ENCODE measurements at regions not wholly inside any gene's neighbourhood (a gene's known extent, or its start where the extent isn't known, plus 50 kb on each side); places are given as distances from the start of the nearest gene placed in this dataset.
"Not testable (repeated sequence)": the region's sequence is repeated elsewhere in the genome, so short reads cannot be mapped to it uniquely, and the experiment has no call there.

GRCh38 chr6:9732056-9732455 lies 682.8 kb downstream of the TFAP2A start:
- H3T11ph ChIP-seq (ENCODE audit: low read length) = no peak overlapping the region
- H2AK5ac ChIP-seq (ENCODE audit: insufficient read length, low read length) = no peak overlapping the region
- H4K5ac ChIP-seq (ENCODE audit: insufficient read length, low read depth, low read length) = no peak overlapping the region
- peaks cover 0 to 8% of the 10 kb centered on the region in 2 experiments; a peak in 2 of 5 replicates for H3K9me3 Mint-ChIP-seq
- H3K4me3 Mint-ChIP-seq = no peak overlapping the region
- H4K8ac ChIP-seq (replicated peaks; ENCODE audit: insufficient read length, low read depth, low read length) = no peak overlapping the region
- H3K23me2 ChIP-seq (ENCODE audit: insufficient read length, low read depth, low read length, poor library complexity, severe bottlenecking) = no peaks in the 10 kb centered on the region
- H2BK15ac ChIP-seq (ENCODE audit: low read depth, low read length) = no peak overlapping the region
- H3K27ac ChIP-seq (ENCODE audit: insufficient read length, low read depth, low read length) = no peak overlapping the region
- H4K91ac ChIP-seq (ENCODE audit: insufficient read length, low read depth, low read length) = no peak overlapping the region
- no peaks in the 10 kb centered on the region for H3K79me1 ChIP-seq (ENCODE audit: insufficient read depth, low read depth, low read length, poor library complexity, severe bottlenecking)
- H3K27me3 Mint-ChIP-seq (ENCODE audit: low read depth) = no peaks in the 10 kb centered on the region
- no CpG with 5 or more reads among the region's 1 CpG for WGBS (ENCODE audit: extremely low coverage, insufficient read length, low lambda C conversion rate)
- H3K18ac ChIP-seq (ENCODE audit: insufficient read length, low read depth, low read length) = no peak overlapping the region
- DNase-seq = no peak
- no peak overlapping the region for H3K4ac ChIP-seq (ENCODE audit: low read depth, low read length)
- H3K79me2 ChIP-seq (ENCODE audit: insufficient read depth, low read length) = no peaks in the 10 kb centered on the region
- no peak overlapping the region for H3K4me2 ChIP-seq (ENCODE audit: insufficient read depth, insufficient read length, low read length)
- TF ChIP-seq, protein P1, sequence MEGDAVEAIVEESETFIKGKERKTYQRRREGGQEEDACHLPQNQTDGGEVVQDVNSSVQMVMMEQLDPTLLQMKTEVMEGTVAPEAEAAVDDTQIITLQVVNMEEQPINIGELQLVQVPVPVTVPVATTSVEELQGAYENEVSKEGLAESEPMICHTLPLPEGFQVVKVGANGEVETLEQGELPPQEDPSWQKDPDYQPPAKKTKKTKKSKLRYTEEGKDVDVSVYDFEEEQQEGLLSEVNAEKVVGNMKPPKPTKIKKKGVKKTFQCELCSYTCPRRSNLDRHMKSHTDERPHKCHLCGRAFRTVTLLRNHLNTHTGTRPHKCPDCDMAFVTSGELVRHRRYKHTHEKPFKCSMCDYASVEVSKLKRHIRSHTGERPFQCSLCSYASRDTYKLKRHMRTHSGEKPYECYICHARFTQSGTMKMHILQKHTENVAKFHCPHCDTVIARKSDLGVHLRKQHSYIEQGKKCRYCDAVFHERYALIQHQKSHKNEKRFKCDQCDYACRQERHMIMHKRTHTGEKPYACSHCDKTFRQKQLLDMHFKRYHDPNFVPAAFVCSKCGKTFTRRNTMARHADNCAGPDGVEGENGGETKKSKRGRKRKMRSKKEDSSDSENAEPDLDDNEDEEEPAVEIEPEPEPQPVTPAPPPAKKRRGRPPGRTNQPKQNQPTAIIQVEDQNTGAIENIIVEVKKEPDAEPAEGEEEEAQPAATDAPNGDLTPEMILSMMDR (conservative IDR thresholded peaks at IDR 0.05) = no peak
- H3K9me3 ChIP-seq (ENCODE audit: control insufficient read depth, low read depth, low read length) = no peaks in the 10 kb centered on the region
- no peak overlapping the region for H2AFZ ChIP-seq (ENCODE audit: low read length)
- no peak overlapping the region for H2BK20ac ChIP-seq (ENCODE audit: low read depth, low read length, poor library complexity, severe bottlenecking)
- no peak overlapping the region for H2BK120ac ChIP-seq (ENCODE audit: low read depth, low read length, poor library complexity, severe bottlenecking)
- H3K56ac ChIP-seq (ENCODE audit: insufficient read length, low read depth, low read length) = no peak overlapping the region
- no peak overlapping the region for H3K27ac Mint-ChIP-seq
- no peak overlapping the region for H3K14ac ChIP-seq (ENCODE audit: insufficient read depth, low read length)
- no peak overlapping the region for H2BK12ac ChIP-seq (ENCODE audit: insufficient read length, low read depth, low read length)
- peaks cover 2 to 4% (median 4%) of the 10 kb centered on the region in 3 experiments; a peak in 3 of 7 replicates for H3K36me3 Mint-ChIP-seq (ENCODE audit: insufficient read depth in 1 of 3, low read depth in 3 of 3)
- no peaks in the 10 kb centered on the region for H3K4me1 ChIP-seq (ENCODE audit: insufficient read depth, low read length)
- H3K23ac ChIP-seq (ENCODE audit: insufficient read length, low read depth, low read length) = no peak overlapping the region
- no peaks in the 10 kb centered on the region for H3K27me3 ChIP-seq (ENCODE audit: insufficient read depth, low read length)
- no peak overlapping the region for H3K9ac ChIP-seq (ENCODE audit: extremely low read depth, insufficient read length, low read length)
- no peak overlapping the region for H2BK5ac ChIP-seq (ENCODE audit: insufficient read length, low read length)
- no peaks in the 10 kb centered on the region for H3K4me1 Mint-ChIP-seq
- no peaks in the 10 kb centered on the region for H4K20me1 ChIP-seq (ENCODE audit: control insufficient read depth, insufficient read depth, insufficient read length)

- not testable (repeated sequence) for H2BK12ac ChIP-seq (ENCODE audit: insufficient read length, low read depth, low read length); H3K4me2 ChIP-seq (ENCODE audit: insufficient read depth, insufficient read length, low read length); H4K8ac ChIP-seq (replicated peaks; ENCODE audit: insufficient read length, low read depth, low read length); H3K9me3 Mint-ChIP-seq; H3K27ac ChIP-seq (ENCODE audit: insufficient read length, low read depth, low read length); H2BK20ac ChIP-seq (ENCODE audit: low read depth, low read length, poor library complexity, severe bottlenecking); H3K23ac ChIP-seq (ENCODE audit: insufficient read length, low read depth, low read length); H3K23me2 ChIP-seq (ENCODE audit: insufficient read length, low read depth, low read length, poor library complexity, severe bottlenecking); H3K79me2 ChIP-seq (ENCODE audit: insufficient read depth, low read length); H3K9ac ChIP-seq (ENCODE audit: extremely low read depth, insufficient read length, low read length); H3K27me3 Mint-ChIP-seq (ENCODE audit: low read depth); H3T11ph ChIP-seq (ENCODE audit: low read length); H3K4me1 ChIP-seq (ENCODE audit: insufficient read depth, low read length); H3K56ac ChIP-seq (ENCODE audit: insufficient read length, low read depth, low read length); H3K9me3 ChIP-seq (ENCODE audit: control insufficient read depth, low read depth, low read length); H3K4me1 Mint-ChIP-seq; H2BK5ac ChIP-seq (ENCODE audit: insufficient read length, low read length); H3K14ac ChIP-seq (ENCODE audit: insufficient read depth, low read length); H3K18ac ChIP-seq (ENCODE audit: insufficient read length, low read depth, low read length); H2AK5ac ChIP-seq (ENCODE audit: insufficient read length, low read length); H3K79me1 ChIP-seq (ENCODE audit: insufficient read depth, low read depth, low read length, poor library complexity, severe bottlenecking); H2BK120ac ChIP-seq (ENCODE audit: low read depth, low read length, poor library complexity, severe bottlenecking); H2AFZ ChIP-seq (ENCODE audit: low read length); DNase-seq; H3K36me3 Mint-ChIP-seq (ENCODE audit: insufficient read depth in 1 of 3, low read depth in 3 of 3); H4K5ac ChIP-seq (ENCODE audit: insufficient read length, low read depth, low read length); H3K27me3 ChIP-seq (ENCODE audit: insufficient read depth, low read length); H4K91ac ChIP-seq (ENCODE audit: insufficient read length, low read depth, low read length); H3K4ac ChIP-seq (ENCODE audit: low read depth, low read length); H2BK15ac ChIP-seq (ENCODE audit: low read depth, low read length); H3K4me3 Mint-ChIP-seq; H4K20me1 ChIP-seq (ENCODE audit: control insufficient read depth, insufficient read depth, insufficient read length); H3K27ac Mint-ChIP-seq
- no CpG with 5 or more reads among the region's 3 CpGs for WGBS (ENCODE audit: extremely low coverage, insufficient read length, low lambda C conversion rate)
Observed at GRCh38 chr6:9725776-9726175, 689.1 kb downstream of the TFAP2A start.

Measured in H9 (cell line).